ENCODE measurements at regions not wholly inside any gene's neighbourhood (a gene's known extent, or its start where the extent isn't known, plus 50 kb on each side); places are given as distances from the start of the nearest gene placed in this dataset.

GRCh38 chrX:124818764-124819163 is 472.4 kb downstream of the SH2D1A start:
- TF ChIP-seq CBX3 (IDR thresholded peaks at IDR 0.05; ENCODE audit: low read depth): no peak
- no peak for TF ChIP-seq SP1 (IDR thresholded peaks at IDR 0.05; ENCODE audit: low read depth)
- TF ChIP-seq CTCF (IDR thresholded peaks at IDR 0.05 in 2 of 3, conservative IDR thresholded peaks at IDR 0.05 in 1 of 3; ENCODE audit: borderline replicate concordance in 1 of 3, insufficient read depth in 1 of 3, low read depth in 2 of 3, low read length in 2 of 3): no peak
- TF ChIP-seq ZNF274 (IDR thresholded peaks at IDR 0.05; ENCODE audit: low read depth, low read length): no peak
- Histone ChIP-seq H3K4me3 (replicated peaks in 1 of 2; ENCODE audit: low read depth in 1 of 2, low read length in 2 of 2) (no peak overlapping the region), H3K4me1 (ENCODE audit: control insufficient read depth in 1 of 2, insufficient read depth in 2 of 2, low read length in 2 of 2) (no peaks in the 10 kb centered on the region), H2AFZ (ENCODE audit: low read depth, low read length, poor library complexity, severe bottlenecking) (no peak overlapping the region), H3K79me2 (ENCODE audit: insufficient read depth, low read length) (no peaks in the 10 kb centered on the region), H3K9me3 (ENCODE audit: control insufficient read depth in 1 of 2, insufficient read depth in 1 of 2, low read depth in 1 of 2, low read length in 2 of 2) (no peaks in the 10 kb centered on the region), H3K9ac (ENCODE audit: low read length) (no peak overlapping the region), H3K4me2 (ENCODE audit: low read length) (no peak overlapping the region), H3K9me2 (ENCODE audit: insufficient read depth) (no peaks in the 10 kb centered on the region), H4K20me1 (ENCODE audit: insufficient read depth) (no peaks in the 10 kb centered on the region), H3K36me3 (ENCODE audit: control insufficient read depth in 1 of 2, insufficient read depth in 2 of 2, low read length in 2 of 2) (no peaks in the 10 kb centered on the region), H3K27ac (ENCODE audit: low read depth, low read length) (no peak overlapping the region), H3K27me3 (ENCODE audit: insufficient read depth, low read length) (no peaks in the 10 kb centered on the region)
- BruUV-seq (replicated peaks): no TSS peak
- DNase-seq (ENCODE audit: low read depth, low spot score) (no peak), ATAC-seq (no peak)
- POLR2A ChIA-PET: no interaction called here
- intact Hi-C loops (cut with micrococcal nuclease): no loop called here
- CTCF ChIA-PET: no interaction called here
- RAD21 ChIA-PET (ENCODE audit: low non-redundant PET in 1 of 2, low total read pairs in 2 of 2, uncharacterized antibody in 2 of 2, unreplicated experiment in 2 of 2): no interaction called here

GRCh38 chrX:124820738-124821137 is 474.4 kb downstream of the SH2D1A start:
- Histone ChIP-seq H2AFZ (ENCODE audit: low read depth, low read length, poor library complexity, severe bottlenecking) (no peak overlapping the region), H3K79me2 (ENCODE audit: insufficient read depth, low read length) (no peaks in the 10 kb centered on the region), H3K9me3 (ENCODE audit: control insufficient read depth in 1 of 2, insufficient read depth in 1 of 2, low read depth in 1 of 2, low read length in 2 of 2) (no peaks in the 10 kb centered on the region), H3K4me1 (ENCODE audit: control insufficient read depth in 1 of 2, insufficient read depth in 2 of 2, low read length in 2 of 2) (no peaks in the 10 kb centered on the region), H4K20me1 (ENCODE audit: insufficient read depth) (no peaks in the 10 kb centered on the region), H3K36me3 (ENCODE audit: control insufficient read depth in 1 of 2, insufficient read depth in 2 of 2, low read length in 2 of 2) (no peaks in the 10 kb centered on the region), H3K4me3 (replicated peaks in 1 of 2; ENCODE audit: low read depth in 1 of 2, low read length in 2 of 2) (no peak overlapping the region), H3K9ac (ENCODE audit: low read length) (no peak overlapping the region), H3K27me3 (ENCODE audit: insufficient read depth, low read length) (no peaks in the 10 kb centered on the region), H3K9me2 (ENCODE audit: insufficient read depth) (no peaks in the 10 kb centered on the region), H3K4me2 (ENCODE audit: low read length) (no peak overlapping the region), H3K27ac (ENCODE audit: low read depth, low read length) (no peak overlapping the region)
- intact Hi-C loops (cut with micrococcal nuclease): no loop called here
- ChIA-PET CTCF (no interaction called here), RAD21 (ENCODE audit: low non-redundant PET in 1 of 2, low total read pairs in 2 of 2, uncharacterized antibody in 2 of 2, unreplicated experiment in 2 of 2) (no interaction called here), POLR2A (no interaction called here)
- TF ChIP-seq TCF7L2 (IDR thresholded peaks at IDR 0.05; ENCODE audit: borderline replicate concordance, extremely low read depth, insufficient read depth, insufficient read length) (no peak), EGR1 (IDR thresholded peaks at IDR 0.05; ENCODE audit: low read depth) (no peak), MAX (IDR thresholded peaks at IDR 0.05) (no peak), RAD21 (IDR thresholded peaks at IDR 0.05; ENCODE audit: low read depth) (no peak), SP1 (IDR thresholded peaks at IDR 0.05; ENCODE audit: low read depth) (no peak), SIN3A (IDR thresholded peaks at IDR 0.05; ENCODE audit: low read depth) (no peak), FOSL1 (IDR thresholded peaks at IDR 0.05; ENCODE audit: low read depth) (no peak), EZH2phosphoT487 (IDR thresholded peaks at IDR 0.05; ENCODE audit: borderline replicate concordance) (no peak), SRF (IDR thresholded peaks at IDR 0.05; ENCODE audit: low read depth) (no peak), CEBPB (IDR thresholded peaks at IDR 0.05; ENCODE audit: low read depth) (no peak), ZNF274 (IDR thresholded peaks at IDR 0.05; ENCODE audit: low read depth, low read length) (no peak), ELF1 (IDR thresholded peaks at IDR 0.05; ENCODE audit: borderline replicate concordance, low read depth) (no peak)
- DNase-seq (ENCODE audit: low read depth, low spot score) (no peak), ATAC-seq (no peak)
- no TSS peak for BruUV-seq (replicated peaks)

All from HCT116 (cell line).